NOMO-1 treated with dmso at 0.1 percent for 144 hours (cell line): ENCODE measurements at regions not wholly inside any gene's neighbourhood (a gene's known extent, or its start where the extent isn't known, plus 50 kb on each side); places are given as distances from the start of the nearest gene placed in this dataset.

ENCODE experiments used
- DNase-seq: peaks from one replicate; lab custom pipeline; 2025; ENCODE audit not compliant: unreplicated experiment; lab: John Stamatoyannopoulos, UW

DNA sequence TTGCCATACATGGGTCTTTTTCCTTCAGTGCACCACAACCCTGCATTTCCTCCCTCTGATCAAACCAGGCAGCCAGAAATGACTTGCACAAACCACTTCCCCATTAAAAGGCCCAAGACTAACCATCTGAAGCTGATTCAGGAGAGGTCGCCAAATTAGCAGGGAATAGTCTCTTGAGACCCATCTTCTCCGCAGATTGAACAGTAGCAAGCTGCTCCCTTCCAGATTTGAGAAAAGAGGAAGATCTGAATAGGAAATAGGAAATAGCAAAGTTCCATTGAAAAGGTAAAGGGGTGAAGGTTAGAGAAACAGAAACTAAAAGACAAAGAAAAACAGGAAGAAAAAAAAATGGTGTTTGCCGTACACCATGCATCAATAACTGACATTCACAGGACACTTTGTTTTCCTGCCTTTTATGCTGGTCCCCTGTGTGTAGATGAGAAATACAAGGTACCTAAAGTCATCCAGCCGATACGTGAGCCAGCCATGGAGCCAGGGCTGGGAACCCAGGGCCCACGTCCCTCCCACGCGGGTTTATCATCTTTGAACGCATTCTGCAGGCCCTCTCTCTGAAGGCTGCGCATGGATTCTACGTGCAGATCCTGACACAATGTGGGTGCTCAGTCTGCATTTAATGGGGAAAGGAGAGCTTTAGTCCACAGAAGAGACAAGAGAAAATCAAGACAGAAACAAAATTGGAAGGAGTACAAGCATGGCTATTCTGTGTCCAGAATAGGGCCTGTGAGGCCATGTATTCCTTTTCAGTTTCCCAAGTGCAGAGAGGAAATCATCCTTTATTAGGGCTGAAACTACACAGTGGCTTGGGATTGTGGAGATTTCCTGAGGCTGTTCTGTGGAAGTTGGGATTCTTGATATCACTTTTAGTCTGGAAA is 268.4 kb upstream of the NPVF start:
- DNase-seq, result peak; percentile 56

DNA sequence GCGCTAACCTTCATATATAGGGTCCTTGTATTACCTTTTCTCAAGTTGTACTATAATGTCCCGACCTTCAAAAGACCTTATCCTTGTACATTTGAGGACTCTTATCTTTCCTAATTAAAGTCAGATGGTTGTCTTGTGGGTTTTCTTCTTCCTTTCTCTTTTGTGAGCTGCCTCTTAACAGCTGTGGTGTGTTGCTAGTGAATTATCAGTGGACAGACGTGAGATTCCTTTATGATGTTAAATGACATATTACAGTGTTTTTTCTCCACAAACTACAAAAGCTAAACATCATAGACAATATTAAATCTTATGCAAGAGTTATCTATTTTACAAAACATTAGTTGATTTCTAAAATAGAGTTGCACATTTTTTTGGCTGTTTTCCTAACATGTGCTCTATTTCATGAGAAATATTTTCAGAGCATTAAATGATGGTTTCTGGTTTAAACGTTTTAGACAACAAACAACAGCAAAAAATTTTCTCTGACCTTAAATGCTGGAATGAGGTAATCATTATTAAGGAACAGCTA is 272.2 kb upstream of the NPVF start:
- no peak for DNase-seq

DNA sequence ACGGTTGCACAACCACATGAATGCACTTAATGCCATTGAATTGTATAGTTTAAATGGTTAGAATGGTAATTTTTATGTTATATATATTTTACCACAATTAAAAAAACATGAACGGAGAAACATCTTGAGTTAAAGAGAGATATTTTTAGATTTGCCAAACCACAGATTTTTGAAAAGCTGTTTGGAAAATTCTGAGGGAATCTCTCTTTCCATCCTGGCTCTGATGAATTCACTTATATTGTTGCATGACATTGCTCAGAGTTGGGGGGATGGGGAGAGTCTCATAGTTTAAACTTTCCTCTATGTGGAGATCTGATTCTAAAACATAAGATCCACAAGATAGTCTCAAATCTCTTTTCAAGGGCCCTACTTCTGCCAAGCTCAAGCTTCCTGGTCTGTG is 275.0 kb upstream of the NPVF start:
- no peak for DNase-seq

DNA sequence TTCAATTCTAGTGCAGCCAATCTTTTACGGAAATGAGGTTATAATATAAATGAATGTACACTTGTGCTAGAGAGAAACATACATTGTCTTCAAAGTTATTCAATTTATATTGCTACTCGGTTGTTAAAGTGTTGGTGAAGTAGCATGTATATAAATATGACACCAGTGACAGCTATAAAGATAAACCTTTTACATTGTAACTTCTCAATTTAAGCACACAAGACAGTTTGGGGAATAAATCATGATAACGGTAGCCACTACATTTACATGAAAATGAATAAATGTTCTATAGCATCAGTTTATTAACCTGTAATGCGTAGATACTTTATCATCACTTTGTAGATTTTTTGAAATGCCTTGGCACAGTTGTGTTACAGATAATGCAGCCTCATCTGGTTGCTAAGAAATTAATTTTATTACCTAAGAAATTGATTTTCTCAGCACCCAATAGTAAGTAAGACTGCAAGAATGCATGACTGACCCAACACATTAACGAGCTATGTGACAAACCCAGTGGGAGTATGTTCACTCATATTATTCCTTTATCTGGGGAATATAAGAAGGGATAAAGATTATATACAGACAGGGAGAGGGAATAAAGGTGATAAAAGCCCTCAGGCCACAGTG is 283.9 kb upstream of the NPVF start:
- DNase-seq, result no peak

DNA sequence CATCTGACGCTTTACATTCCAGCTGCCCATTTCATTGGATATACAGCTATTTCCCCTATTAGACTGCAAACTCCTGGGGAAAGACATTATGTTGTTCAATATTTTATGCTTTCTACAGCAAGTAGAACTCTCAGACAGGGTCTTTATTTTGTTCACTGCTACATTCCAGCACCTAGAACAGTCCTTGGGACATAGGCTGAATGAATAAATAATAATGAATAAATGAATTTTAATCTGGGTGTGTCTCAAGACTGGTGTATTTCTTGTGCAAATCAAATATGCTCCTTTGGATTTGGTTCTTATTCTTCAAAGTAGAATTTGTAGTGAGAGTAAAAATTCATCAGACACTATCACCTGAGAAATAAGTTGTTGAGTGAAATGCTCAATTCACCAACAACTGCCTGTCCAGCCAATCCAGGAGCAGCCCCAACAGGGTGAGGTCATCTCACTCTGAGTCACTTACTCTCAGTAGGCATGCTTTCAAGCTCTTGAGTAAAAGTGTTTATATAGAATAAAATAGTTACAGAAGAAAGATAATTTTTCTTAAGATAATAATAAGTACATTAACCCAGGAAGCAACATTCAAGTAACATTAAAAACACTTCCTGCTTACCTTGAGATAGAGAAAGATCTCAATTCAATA is 287.5 kb upstream of the NPVF start:
- DNase-seq, result no peak

DNA sequence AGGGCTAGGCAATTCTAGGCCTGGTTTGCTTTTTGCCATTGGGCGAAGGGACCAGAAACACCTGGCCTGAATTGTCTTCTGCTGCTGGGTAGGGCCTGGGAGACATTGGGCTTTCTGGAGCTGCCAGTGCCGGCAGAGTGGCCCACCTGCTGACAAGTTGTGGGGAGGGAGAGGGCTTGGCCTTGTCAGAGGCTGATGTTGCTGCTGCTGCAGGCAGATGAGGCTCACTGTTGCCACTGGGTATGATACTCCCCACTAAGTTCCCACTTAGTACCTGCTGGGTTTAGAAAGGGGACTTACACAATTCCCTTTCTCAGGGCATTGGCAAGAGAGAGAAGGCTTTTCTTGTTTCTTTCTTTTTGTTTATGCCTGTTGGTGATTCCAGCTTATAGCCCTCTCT is 289.6 kb upstream of the NPVF start:
- DNase-seq, result no peak

DNA sequence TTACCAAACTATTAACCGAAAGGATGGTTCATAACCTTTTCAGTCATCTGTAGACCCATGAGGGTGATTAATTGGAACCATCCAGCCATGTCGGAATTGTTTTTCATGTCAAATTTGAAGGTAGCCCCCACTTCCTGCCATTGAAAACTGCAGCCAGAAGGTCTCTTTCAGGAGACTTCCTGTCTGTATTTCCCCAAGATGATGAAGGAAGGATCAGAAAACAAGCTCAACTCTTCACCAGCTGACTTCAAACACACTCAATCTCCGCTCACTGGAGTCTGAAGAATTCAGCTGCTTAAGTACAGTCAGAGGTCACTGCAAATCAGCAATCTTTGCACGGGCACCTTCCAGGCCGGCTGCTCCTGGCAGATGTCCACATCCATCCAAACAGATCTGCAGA is 291.7 kb upstream of the NPVF start:
- no peak for DNase-seq

DNA sequence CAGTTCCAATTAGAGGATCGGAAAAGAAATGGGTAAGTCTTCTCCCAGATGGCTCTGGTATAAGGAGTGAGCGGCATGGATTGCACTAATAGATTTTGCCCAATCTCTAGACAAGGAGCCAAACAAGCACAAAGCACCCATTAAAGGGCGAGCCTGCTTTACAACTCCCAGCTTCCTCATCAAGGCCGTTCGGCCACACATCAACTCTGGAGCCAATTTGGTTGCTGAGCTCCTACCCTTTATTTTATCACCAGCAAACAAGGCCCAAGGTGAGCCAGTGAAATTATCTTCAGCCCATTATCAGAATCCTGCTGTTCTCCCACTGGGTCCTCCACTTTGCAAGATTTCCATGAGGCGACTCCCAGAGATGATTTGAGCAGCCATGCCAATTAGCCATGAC is 292.2 kb upstream of the NPVF start:
- no peak for DNase-seq

DNA sequence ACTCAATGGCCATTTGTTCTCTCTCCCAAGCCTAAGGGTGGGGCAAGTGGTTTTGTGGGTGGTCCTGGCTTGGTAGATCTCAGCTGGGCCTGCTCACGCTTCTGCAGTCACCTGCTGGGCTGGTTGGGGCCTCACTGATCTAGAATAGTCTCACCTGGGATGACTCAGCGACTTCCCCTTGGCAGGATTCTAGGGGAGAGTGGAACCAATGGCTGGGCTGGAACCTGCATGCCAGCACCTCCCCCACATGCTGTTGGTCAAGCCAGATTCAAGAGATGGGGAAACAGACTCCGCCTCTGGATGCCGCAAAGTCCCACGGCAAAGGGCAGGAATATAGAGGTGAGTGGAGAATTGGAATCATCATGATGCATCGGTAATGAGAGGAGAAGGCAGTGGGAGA is 292.9 kb upstream of the NPVF start:
- DNase-seq, result no peak

DNA sequence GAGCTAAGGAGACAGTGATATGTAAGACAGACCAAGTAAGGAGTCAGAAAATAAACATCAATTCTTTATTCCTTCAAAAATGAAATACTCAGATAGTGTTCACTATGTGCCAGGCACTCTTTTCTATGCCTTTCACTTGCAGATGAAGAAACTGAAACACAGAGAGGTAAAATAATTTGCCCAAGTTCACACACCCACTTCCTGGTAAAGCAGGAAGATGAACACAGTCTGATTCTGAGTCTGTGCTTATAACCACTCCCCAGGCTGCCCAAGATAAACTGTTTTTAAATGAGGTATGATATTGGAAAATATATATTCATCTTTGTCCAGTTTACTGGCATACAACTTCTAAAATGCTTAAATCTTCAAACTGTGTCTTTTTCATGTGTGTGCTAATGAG is 294.4 kb upstream of the NPVF start:
- DNase-seq, result no peak

DNA sequence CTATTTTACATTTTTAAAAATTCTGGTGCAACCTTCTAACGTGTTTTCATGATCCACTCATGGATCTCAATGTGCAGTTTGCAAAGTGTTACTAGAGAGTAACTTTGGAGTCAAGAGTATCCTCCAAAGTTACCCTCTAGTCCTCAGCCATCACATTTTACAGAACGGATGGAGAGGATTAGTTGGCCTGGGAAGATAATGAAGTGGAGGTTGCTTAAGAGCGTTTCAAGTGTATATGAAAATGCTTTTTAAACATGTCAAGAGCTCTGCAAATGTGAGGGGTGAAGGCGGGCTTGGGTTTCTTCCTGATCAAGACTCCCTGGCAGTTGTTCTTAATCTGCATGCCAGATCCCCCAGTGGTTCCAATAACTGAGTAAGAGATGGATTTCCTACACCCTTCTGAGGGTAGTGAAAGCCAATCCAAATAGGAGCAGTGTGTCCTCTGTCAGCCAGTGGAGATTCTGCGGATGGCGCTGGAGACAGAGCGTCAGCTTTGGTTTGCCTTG is 299.4 kb upstream of the NPVF start:
- DNase-seq, result no peak

DNA sequence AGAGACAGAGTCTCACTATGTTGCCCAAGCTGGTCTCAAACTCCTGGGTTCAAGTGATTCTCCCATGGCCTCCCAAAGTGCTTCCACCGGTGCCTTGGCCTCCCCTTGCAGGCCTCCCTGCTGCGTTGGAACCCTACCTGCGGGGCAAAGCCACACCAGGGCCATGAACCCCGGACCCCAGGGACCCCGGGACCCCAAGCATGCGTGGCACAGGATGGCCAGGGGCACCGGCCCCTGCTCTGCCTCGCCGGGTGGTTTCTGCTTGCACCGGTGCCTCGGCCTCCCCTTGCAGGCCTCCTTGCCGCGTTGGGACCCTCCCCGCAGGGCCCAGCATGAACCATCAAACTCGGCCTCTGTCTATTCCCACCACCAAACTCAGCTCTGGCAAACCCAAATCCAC is 301.0 kb upstream of the NPVF start:
- DNase-seq, result no peak

DNA sequence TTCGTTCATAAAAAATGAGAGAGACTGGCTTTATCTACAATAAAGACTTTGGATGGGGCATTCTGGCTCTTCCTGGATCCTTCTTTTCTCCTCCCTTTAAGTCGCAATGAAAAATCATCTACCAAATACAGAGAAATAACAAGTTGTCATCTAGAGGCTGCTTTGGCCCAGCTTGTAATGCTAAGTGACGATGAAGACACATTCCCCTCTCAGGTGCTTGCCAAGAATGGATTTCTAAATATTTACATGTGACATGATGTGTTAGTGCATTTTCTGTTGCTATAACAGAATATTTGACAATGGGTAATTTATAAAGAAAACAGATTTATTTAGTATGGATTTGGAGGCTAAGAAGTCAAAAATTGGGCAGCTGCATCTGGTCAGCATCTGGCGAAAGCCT is 308.6 kb upstream of the NPVF start:
- DNase-seq, result no peak

DNA sequence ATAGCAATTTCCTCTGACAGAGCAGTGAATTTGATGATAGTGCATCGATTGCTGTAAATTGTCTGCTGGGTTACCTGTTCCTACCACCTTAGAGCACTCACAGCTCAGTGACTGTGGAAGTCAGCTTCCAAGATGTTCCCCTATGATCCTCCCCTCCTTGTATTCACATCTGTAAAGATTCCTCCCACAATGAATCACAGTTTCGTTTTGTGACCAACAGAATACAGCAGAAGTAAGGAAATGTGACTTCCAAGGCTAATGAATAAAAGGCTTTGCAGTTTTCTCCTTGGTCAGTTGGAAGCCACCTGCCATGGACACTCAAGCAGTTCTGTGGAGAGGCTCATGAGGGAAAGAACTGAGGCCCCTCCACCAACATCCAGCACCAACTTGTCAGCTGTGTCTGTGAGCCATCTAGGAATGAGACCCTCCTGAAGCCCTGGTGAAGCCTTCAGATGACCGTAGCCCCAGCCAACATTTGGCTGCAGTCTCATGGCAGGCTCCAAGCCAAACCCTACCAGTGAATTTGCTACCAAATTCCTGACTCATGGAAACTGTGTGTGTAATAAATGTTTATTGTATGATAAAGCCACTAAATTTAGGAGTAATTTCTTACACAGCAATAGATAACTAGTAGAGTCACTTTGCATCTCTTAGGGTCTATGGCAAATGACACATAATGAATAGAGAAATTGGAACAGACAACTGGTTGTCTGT is 309.5 kb upstream of the NPVF start:
- DNase-seq, result no peak

DNA sequence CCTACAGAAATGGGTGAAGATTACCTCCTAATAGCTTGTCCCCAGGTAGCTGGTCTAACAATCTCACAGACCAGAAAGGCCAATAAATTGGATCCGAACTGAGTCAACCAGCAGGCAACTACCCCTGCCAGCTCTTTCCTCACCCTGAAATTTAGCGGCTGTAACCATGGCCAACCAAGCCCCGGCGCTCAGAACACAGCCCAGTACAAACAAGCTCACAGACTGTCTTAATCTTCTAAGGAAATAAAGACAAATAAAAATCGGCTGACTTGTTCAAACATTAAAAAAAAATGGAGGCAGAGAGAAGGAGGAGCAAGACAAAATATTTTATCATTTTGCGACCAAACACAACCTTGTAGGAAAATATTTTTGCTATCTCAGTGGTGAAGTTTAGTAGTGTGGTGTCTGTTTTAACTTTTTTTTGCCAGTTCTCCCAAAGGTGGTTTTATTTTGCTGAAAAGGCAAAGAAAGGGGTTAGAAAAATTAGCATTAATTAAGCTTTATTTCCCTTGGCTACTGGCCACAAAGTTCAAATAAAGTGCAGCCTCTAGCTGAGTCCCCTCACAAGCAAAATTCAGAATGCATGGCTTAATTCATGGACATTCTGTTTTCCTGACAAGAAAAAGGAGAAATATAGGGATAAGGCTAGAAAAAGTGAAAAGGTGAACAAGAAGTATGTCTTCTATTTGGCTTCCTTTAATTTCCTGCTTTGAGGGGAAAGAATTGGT is 313.0 kb upstream of the NPVF start:
- DNase-seq, result no peak

DNA sequence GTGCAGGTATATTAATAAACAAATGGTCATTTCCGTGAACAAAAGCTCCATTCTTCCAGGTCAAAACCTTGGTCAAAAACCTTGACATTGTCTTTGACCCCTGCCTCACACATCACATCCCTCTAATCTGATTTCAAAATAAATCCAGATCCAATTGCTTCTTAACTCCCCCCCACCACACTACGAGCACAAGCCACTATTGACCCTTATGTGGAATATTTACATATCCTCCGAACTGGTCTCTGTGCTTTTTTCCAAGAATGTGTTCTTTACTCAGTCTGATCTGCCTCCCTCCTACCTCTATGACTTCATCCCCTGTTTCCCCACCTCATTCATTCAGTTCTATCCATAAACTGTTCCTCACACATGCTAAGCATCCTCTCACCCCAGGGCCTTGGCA is 313.6 kb upstream of the NPVF start:
- no peak for DNase-seq

DNA sequence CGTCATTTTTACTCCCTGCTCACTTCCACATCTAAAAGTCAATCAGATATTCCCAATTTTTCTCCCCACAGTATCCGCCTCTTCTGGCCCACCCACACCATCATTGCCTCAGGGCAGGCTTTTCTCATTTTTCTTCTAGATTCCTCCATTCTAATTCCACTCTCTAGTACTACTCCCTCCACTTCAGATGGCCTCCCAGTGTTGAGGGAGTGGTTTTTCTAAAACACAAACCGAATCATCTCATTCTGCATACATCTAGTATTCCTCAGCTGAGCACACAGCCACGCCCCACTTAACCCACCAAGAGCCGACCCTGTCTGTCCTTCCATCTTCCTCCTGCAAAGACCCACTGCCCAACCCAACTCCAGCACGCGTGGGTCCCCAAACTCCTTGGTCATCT is 314.9 kb upstream of the NPVF start:
- DNase-seq, result no peak

DNA sequence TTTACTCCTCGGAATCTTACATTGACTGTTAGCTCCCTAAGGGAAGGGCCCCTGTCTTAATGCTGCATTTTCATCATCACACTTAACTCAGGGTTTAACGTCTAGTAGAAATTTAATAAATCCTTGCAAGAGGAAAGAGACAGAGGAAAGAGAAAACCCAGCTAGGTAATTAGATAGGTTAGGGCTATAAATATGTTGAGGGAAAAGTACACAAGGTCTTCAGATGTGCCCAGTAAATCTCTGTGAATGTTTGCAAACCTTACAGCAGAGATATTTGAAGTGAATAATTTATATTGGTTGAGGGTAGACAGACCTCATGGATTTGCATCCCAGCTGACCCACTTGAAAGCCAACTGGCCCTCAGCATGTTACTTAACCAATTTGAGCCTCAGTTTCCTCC is 315.5 kb upstream of the NPVF start:
- no peak for DNase-seq

DNA sequence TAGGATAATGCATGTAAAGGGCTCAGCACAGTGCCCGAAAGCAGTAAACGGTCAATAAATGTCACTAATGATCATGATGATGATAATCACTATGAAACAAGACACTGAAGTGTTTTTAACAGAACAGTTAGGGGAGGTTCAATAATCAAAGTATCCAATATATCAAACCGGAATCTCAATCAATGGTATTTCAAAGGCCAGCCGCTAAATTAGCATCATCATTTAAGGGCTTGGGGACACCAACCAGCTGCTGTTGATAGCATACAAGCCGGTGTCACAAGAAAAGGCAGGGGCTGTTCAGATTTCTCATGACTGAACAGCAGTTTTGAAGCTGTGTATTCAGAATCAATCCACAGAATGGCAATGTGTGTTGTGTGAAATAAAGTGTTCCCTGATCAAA is 316.0 kb upstream of the NPVF start:
- DNase-seq, result no peak
